Right atrium auricular region (tissue), 2 donors: ENCODE measurements at regions not wholly inside any gene's neighbourhood (a gene's known extent, or its start where the extent isn't known, plus 50 kb on each side); places are given as distances from the start of the nearest gene placed in this dataset.
A peak's percentile ranks its signal among the peaks of the same experiment; 100 is the strongest.

Experiments
- DNase-seq: peaks from one replicate; pipeline ENCODE4 v3.0.0-alpha.2; 2019; ENCODE audit warnings: low spot score
- H3K27ac ChIP-seq, 2 donors: fragments of 200-600 bp; sonication (generic); 1 replicate in 1 of 2; 2 replicates in 1 of 2; pipeline ENCODE4 v1.5.1; 2016 to 2019
- H3K27me3 ChIP-seq, 2 donors: fragments of 200-600 bp; sonication (generic); one replicate each; pipeline versions ENCODE4 v1.5.1 to v1.6.0; 2017 to 2019
- H3K36me3 ChIP-seq: fragments of 200-600 bp; sonication (generic); one replicate; pipeline ENCODE4 v1.5.1; 2016
- H3K4me1 ChIP-seq, 2 donors: fragments of 200-600 bp; sonication (generic); one replicate each; pipeline versions ENCODE4 v1.5.1 to v1.6.0; 2017 to 2019
- H3K4me3 ChIP-seq, 2 donors: fragments of 200-600 bp; sonication (generic); 1 replicate in 1 of 2; 2 replicates in 1 of 2; pipeline ENCODE4 v1.5.1; 2017 to 2019; ENCODE audit warnings: mild to moderate bottlenecking in 1 of 2, moderate library complexity in 1 of 2
- H3K9me3 ChIP-seq, 2 donors: fragments of 200-600 bp; sonication (generic); one replicate each; pipeline ENCODE4 v1.5.1; 2019
- TF ChIP-seq, protein P1 (sequence below), 2 donors: fragments of 200-600 bp; sonication (generic); IDR thresholded peaks; one replicate each; pipeline ENCODE4 v1.5.1; 2019; ENCODE audit warnings: antibody characterized with exemption in 2 of 2

DNA sequence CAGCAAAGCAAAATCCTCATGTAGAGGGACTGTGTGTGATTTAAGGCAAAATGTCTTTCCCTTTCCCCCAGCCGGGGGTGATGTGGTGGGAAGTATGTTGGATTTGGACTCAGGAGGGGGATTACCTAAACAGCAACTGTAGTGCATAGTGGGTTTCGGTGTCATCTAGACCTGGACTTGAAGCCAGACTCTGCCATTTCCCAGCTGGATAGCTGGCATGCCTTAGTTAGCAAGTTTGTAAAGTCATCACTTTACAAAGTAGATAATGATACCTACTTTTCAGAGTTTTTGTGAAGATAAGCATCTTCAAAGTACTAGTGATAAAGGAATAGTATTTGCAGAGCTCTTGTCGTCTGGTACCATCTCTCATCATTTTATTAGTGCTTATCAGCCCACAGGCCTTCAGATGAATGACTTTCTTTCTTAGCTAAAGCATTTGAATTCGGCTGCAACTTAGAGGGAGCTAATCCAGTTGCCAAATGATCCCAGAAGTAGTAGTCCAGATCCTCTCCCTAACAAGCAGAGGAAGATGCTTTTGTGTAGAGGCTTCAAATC lies 56.2 kb upstream of the ROR1 start:
- Histone ChIP-seq H3K36me3 (no peaks in the 10 kb centered on the region), H3K9me3 (no peaks in the 10 kb centered on the region), H3K27ac (no peak overlapping the region), H3K27me3 (no peaks in the 10 kb centered on the region), H3K4me3 (no peak overlapping the region), H3K4me1 (no peaks in the 10 kb centered on the region)
- TF ChIP-seq, protein P1, sequence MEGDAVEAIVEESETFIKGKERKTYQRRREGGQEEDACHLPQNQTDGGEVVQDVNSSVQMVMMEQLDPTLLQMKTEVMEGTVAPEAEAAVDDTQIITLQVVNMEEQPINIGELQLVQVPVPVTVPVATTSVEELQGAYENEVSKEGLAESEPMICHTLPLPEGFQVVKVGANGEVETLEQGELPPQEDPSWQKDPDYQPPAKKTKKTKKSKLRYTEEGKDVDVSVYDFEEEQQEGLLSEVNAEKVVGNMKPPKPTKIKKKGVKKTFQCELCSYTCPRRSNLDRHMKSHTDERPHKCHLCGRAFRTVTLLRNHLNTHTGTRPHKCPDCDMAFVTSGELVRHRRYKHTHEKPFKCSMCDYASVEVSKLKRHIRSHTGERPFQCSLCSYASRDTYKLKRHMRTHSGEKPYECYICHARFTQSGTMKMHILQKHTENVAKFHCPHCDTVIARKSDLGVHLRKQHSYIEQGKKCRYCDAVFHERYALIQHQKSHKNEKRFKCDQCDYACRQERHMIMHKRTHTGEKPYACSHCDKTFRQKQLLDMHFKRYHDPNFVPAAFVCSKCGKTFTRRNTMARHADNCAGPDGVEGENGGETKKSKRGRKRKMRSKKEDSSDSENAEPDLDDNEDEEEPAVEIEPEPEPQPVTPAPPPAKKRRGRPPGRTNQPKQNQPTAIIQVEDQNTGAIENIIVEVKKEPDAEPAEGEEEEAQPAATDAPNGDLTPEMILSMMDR (IDR thresholded peaks at IDR 0.05): no peak
- peak; percentile 13 for DNase-seq

DNA sequence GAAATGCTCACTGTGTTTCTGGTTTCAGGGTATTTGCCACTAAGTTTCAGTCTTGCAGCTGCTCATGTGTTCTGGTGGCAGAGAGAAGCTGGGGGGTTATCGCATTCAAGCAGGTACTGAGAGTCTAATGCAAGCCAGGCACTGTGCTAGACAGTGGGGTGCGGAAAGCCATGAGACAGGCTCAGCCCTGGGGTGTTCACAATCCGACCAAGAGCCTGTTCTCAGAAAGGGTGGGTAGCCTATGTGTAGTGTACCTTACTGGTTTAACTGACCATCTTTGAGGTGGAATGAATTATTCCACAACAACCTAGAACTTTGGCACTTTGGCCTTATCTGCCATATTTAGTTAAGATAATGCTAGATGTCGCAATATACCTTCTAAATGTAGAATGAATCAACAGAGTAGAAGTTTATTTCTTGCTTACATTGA lies 55.3 kb upstream of the ROR1 start:
- H3K9me3 ChIP-seq: no peaks in the 10 kb centered on the region

DNA sequence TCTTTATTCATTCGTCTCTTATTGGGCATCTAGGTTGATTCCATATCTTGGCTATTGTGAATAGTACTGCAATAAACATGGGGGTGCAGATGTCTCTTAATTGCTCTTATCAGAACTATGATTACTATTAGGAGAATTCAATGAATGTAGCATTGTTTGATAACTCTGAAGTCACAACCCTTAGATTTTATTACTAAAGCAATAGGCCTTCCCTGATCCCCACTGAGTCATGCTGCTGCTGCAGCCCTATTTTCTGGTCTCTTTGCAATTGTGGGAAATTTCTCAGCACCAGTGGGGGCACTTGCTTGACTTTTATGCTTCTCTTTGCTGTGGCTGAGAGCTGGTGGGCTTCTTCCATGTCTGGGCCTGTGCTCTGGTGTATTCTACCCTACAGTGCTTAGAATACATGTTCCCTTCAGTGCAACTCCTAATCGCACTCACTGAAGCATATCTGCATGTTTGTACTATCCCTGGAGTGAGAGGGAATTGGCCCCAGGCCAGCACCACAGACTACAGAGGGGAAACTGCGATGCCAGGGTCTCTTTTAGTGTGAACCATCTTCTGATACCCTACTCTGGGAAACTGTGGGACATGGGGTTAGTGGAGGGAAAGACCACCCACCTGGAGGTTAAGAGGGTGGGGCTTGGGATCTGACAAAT lies 52.2 kb upstream of the ROR1 start:
- no peaks in the 10 kb centered on the region for H3K36me3 ChIP-seq
- TF ChIP-seq, protein P1 (IDR thresholded peaks at IDR 0.05): no peak
- no peaks in the 10 kb centered on the region for H3K9me3 ChIP-seq
- no peak for DNase-seq
- H3K27ac ChIP-seq: no peak overlapping the region
- H3K27me3 ChIP-seq: no peaks in the 10 kb centered on the region
- no peak overlapping the region for H3K4me3 ChIP-seq
- H3K4me1 ChIP-seq: no peaks in the 10 kb centered on the region

More for the DNA sequence above, 55.3 kb upstream of the ROR1 start:
- no peak overlapping the region for H3K4me3 ChIP-seq
- H3K27me3 ChIP-seq: no peaks in the 10 kb centered on the region
- H3K4me1 ChIP-seq: no peaks in the 10 kb centered on the region
- TF ChIP-seq, protein P1 (IDR thresholded peaks at IDR 0.05): no peak
- H3K27ac ChIP-seq: no peak overlapping the region
- DNase-seq: peak; percentile 26
- H3K36me3 ChIP-seq: no peaks in the 10 kb centered on the region

DNA sequence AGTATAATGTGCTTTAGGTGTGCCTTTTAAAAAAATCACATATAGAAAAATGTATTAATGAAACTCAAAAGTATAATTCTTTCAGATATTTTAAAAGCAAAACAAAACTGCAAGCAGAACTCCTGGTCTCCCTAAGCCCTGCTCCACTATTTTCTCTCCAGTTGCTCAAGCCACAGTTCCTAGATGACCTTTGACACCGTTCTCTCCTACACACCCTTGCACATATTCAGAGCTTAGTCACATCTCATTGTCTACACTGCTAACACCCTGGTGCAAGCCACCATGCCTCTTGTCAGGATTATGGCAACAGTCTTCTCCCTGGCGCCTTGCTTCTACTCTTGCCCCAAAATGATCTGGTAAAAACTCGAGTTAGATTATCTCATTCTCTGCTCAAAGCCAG lies 50.2 kb upstream of the ROR1 start:
- Histone ChIP-seq H3K27ac (no peak overlapping the region), H3K9me3 (no peaks in the 10 kb centered on the region), H3K36me3 (no peaks in the 10 kb centered on the region), H3K4me1 (no peaks in the 10 kb centered on the region), H3K27me3 (no peaks in the 10 kb centered on the region), H3K4me3 (no peak overlapping the region)
- DNase-seq: no peak
- TF ChIP-seq, protein P1 (IDR thresholded peaks at IDR 0.05): no peak
